IMR-90 (cell line): ENCODE measurements at regions not wholly inside any gene's neighbourhood (a gene's known extent, or its start where the extent isn't known, plus 50 kb on each side); places are given as distances from the start of the nearest gene placed in this dataset.

Source experiments
- ATAC-seq: fragments of 200-7000 bp; cut with Tn5 transposase; 2 replicates; pipeline ENCODE4 v1.9.1; 2020; ENCODE audit warnings: low read depth, mild to moderate bottlenecking, moderate library complexity
- BruUV-seq: library from RNA; stranded (reverse); fragments of 400-500 nt; replicated peaks from 2 replicates; lab custom pipeline; 2021; lab: Mats Ljungman, UMichigan
- CTCF ChIA-PET: fragments of 300-600 bp; formaldehyde crosslinking; extraction: SDS; loops from one replicate; lab custom pipeline; 2021; ENCODE audit warnings: antibody characterized with exemption; lab: Yijun Ruan, JAX
- POLR2A ChIA-PET: fragments of 300-600 bp; sonication (Branson Sonifier 250); formaldehyde crosslinking; loops from one replicate; lab custom pipeline; 2022; ENCODE audit warnings: antibody characterized with exemption; ENCODE audit not compliant: unreplicated experiment; lab: Charles Lee
- DNase-seq: peaks from one replicate; pipeline ENCODE4 v3.0.0; 2013
- H2AFZ ChIP-seq: replicated peaks from 2 replicates; pipeline ENCODE3; 2013; ENCODE audit warnings: low read length, mild to moderate bottlenecking; ENCODE audit not compliant: poor library complexity
- H2AK5ac ChIP-seq: 2 replicates; pipeline ENCODE4 v1.6.1; 2013; ENCODE audit warnings: low read depth, low read length, inconsistent platforms
- H2AK9ac ChIP-seq: replicated peaks from 2 replicates; pipeline ENCODE3; 2013; ENCODE audit warnings: mild to moderate bottlenecking, low read depth, low read length, moderate library complexity; ENCODE audit not compliant: poor library complexity
- H2BK120ac ChIP-seq: 2 replicates; pipeline ENCODE4 v1.6.1; 2013; ENCODE audit warnings: low read depth, low read length, inconsistent platforms
- H2BK15ac ChIP-seq: 3 replicates; pipeline ENCODE4 v1.6.1; 2013; ENCODE audit warnings: low read depth, low read length, inconsistent platforms
- H2BK20ac ChIP-seq: 2 replicates; pipeline ENCODE4 v1.6.1; 2013; ENCODE audit warnings: low read depth, mild to moderate bottlenecking, inconsistent platforms, low read length, moderate library complexity
- H2BK5ac ChIP-seq: 2 replicates; pipeline ENCODE4 v1.6.1; 2013; ENCODE audit warnings: mild to moderate bottlenecking, low read depth, low read length, inconsistent platforms; ENCODE audit not compliant: poor library complexity, severe bottlenecking
- H3K14ac ChIP-seq: replicated peaks from 2 replicates; pipeline ENCODE4 v1.6.1; 2013; ENCODE audit warnings: low read depth, low read length, inconsistent platforms
- H3K18ac ChIP-seq: 2 replicates; pipeline ENCODE4 v1.6.1; 2013; ENCODE audit warnings: low read depth, low read length, control low read depth
- H3K23ac ChIP-seq: 2 replicates; pipeline ENCODE4 v1.6.1; 2013; ENCODE audit warnings: low read depth, low read length, inconsistent platforms
- H3K27ac ChIP-seq: 2 replicates; pipeline ENCODE4 v1.5.1; 2013; ENCODE audit warnings: mild to moderate bottlenecking, control low read depth, low read length; ENCODE audit not compliant: insufficient read depth
- H3K27me3 ChIP-seq: 2 replicates; pipeline ENCODE4 v1.6.1; 2013; ENCODE audit warnings: low read length; ENCODE audit not compliant: control insufficient read depth, insufficient read depth
- H3K36me3 ChIP-seq: 2 replicates; pipeline ENCODE4 v1.6.1; 2013; ENCODE audit warnings: low read length, mixed read lengths; ENCODE audit not compliant: control insufficient read depth, insufficient read depth
- H3K4ac ChIP-seq: 2 replicates; pipeline ENCODE4 v1.6.1; 2013; ENCODE audit warnings: low read depth, low read length, inconsistent platforms
- H3K4me1 ChIP-seq: 2 replicates; pipeline ENCODE4 v1.6.1; 2013; ENCODE audit warnings: low read length, mixed read lengths; ENCODE audit not compliant: control insufficient read depth, insufficient read depth
- H3K4me2 ChIP-seq: 2 replicates; pipeline ENCODE4 v1.6.1; 2013; ENCODE audit warnings: low read depth, mild to moderate bottlenecking, control low read depth, low read length, moderate library complexity
- H3K4me3 ChIP-seq: 2 replicates; pipeline ENCODE4 v1.5.1; 2013; ENCODE audit warnings: low read depth, mild to moderate bottlenecking, control low read depth, low read length, moderate library complexity; ENCODE audit not compliant: insufficient read depth
- H3K56ac ChIP-seq: 2 replicates; pipeline ENCODE4 v1.6.1; 2013; ENCODE audit warnings: low read length, inconsistent platforms; ENCODE audit not compliant: insufficient read depth; ENCODE audit errors: extremely low read depth
- H3K79me1 ChIP-seq, 2 experiments: 2 replicates each; pipeline ENCODE4 v1.6.1; 2013; ENCODE audit warnings: low read length in 2 of 2, inconsistent platforms in 1 of 2, low read depth in 1 of 2
- H3K9ac ChIP-seq: 2 replicates; pipeline ENCODE4 v1.6.1; 2013; ENCODE audit warnings: low read depth, low read length, control low read depth
- H3K9me1 ChIP-seq: 2 replicates; pipeline ENCODE4 v1.6.1; 2013; ENCODE audit warnings: low read length, inconsistent platforms; ENCODE audit not compliant: insufficient read depth
- H3K9me3 ChIP-seq: 2 replicates; pipeline ENCODE4 v1.6.1; 2013; ENCODE audit warnings: low read length; ENCODE audit not compliant: control insufficient read depth, insufficient read depth
- H4K20me1 ChIP-seq: 2 replicates; pipeline ENCODE4 v1.6.1; 2013; ENCODE audit warnings: low read length, inconsistent platforms; ENCODE audit not compliant: insufficient read depth
- H4K5ac ChIP-seq: 2 replicates; pipeline ENCODE4 v1.6.1; 2013; ENCODE audit warnings: mild to moderate bottlenecking, low read depth, low read length, control low read depth
- H4K8ac ChIP-seq, 2 experiments: 2 replicates each; pipeline ENCODE4 v1.6.1; 2013; ENCODE audit warnings: low read depth in 2 of 2, low read length in 2 of 2, control low read depth in 1 of 2, inconsistent platforms in 1 of 2
- H4K91ac ChIP-seq: 2 replicates; pipeline ENCODE4 v1.6.1; 2013; ENCODE audit warnings: low read depth, low read length, inconsistent platforms; ENCODE audit not compliant: insufficient read depth
- BHLHE40 ChIP-seq: fragments of 150-350 bp; IDR thresholded peaks from 2 replicates; pipeline ENCODE4 v1.6.1; 2016; ENCODE audit warnings: mild to moderate bottlenecking, low read depth, low read length
- CHD1 ChIP-seq: IDR thresholded peaks from 2 replicates; pipeline ENCODE4 v1.6.1; 2012; ENCODE audit warnings: low read depth, low read length, improper control_type of control experiment
- MAZ ChIP-seq: IDR thresholded peaks from 2 replicates; pipeline ENCODE4 v1.6.1; 2012; ENCODE audit warnings: low read depth, mild to moderate bottlenecking, low read length, improper control_type of control experiment, moderate library complexity, borderline replicate concordance
- RCOR1 ChIP-seq: IDR thresholded peaks from 2 replicates; pipeline ENCODE4 v1.6.1; 2012; ENCODE audit warnings: mild to moderate bottlenecking, low read length, improper control_type of control experiment; ENCODE audit not compliant: insufficient replicate concordance
- WGBS, 2 experiments: methylation state at CpG; one replicate each; pipeline versions ENCODE4 v1.1.5 to v1.1.7; 2013; ENCODE audit warnings: missing lambda C conversion rate in 2 of 2; ENCODE audit not compliant: insufficient read length in 1 of 2; ENCODE audit errors: extremely low coverage in 2 of 2; 5-methylcytosine and 5-hydroxymethylcytosine counted together
- dilution Hi-C: fragments of 300-500 bp; cut with HindIII; formaldehyde crosslinking; loops from one replicate; pipeline ENCODE4 v1.14.3; 2018; ENCODE audit warnings: low sequenced_read_pairs; ENCODE audit not compliant: unreplicated experiment
- in situ Hi-C: fragments of 300-500 bp; cut with MboI; formaldehyde crosslinking; loops from 3 replicates; pipeline ENCODE4 v1.14.3; 2019; ENCODE audit warnings: low sequenced_read_pairs, inconsistent platforms, mixed read lengths
- intact Hi-C: fragments of 100-400 bp; cut with micrococcal nuclease; formaldehyde crosslinking; loops from 2 replicates; pipeline ENCODE4 v1.10.0; 2022
- TF ChIP-seq, protein P1 (sequence below): fragments of 150-350 bp; IDR thresholded peaks from 2 replicates; pipeline ENCODE4 v1.6.1; 2016; ENCODE audit warnings: low read depth, mild to moderate bottlenecking, low read length, moderate library complexity, borderline replicate concordance

DNA sequence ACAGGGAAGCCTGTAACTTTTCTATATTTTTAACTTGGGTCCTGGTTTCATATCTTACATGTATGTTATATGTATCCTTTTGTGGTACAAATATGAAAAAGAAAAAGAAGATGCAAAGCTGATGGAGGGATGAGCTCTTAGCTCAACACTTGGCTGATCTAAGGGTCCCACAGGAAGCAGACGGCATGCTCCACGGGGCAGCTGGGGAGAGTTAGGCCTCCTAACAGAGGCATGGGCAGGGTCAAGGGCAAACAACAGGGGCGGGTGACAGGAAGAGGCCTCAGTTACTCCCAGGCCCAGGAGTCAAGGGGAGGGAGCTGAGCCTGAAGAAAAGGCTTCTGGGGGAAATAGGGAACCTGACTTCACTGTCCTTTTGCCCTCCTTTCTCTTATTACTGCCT lies 287.2 kb downstream of the ZSWIM6 start:
- Histone ChIP-seq H3K4me2 (no peak overlapping the region), H3K56ac (no peak overlapping the region), H3K9me1 (no peaks in the 10 kb centered on the region), H2AFZ (no peak overlapping the region), H4K91ac (no peak overlapping the region), H2BK5ac (no peak overlapping the region), H3K4me1 (no peaks in the 10 kb centered on the region), H3K9me3 (no peaks in the 10 kb centered on the region), H3K79me1 (no peaks in the 10 kb centered on the region), H4K20me1 (no peaks in the 10 kb centered on the region), H3K14ac (no peak overlapping the region), H3K23ac (no peak overlapping the region), H2BK20ac (no peak overlapping the region), H3K27ac (no peak overlapping the region), H2BK15ac (no peak overlapping the region), H3K4me3 (no peak overlapping the region), H3K18ac (no peak overlapping the region), H3K36me3 (no peaks in the 10 kb centered on the region), H4K8ac (no peak overlapping the region), H3K27me3 (peaks cover 10% of the 10 kb centered on the region; the same call in 1 of the 2 replicates), H3K4ac (no peak overlapping the region), H3K9ac (no peak overlapping the region), H2AK9ac (no peak overlapping the region), H2AK5ac (no peak overlapping the region), H4K5ac (no peak overlapping the region), H2BK120ac (no peak overlapping the region)
- TF ChIP-seq CHD1: no peak
- TF ChIP-seq, protein P1, sequence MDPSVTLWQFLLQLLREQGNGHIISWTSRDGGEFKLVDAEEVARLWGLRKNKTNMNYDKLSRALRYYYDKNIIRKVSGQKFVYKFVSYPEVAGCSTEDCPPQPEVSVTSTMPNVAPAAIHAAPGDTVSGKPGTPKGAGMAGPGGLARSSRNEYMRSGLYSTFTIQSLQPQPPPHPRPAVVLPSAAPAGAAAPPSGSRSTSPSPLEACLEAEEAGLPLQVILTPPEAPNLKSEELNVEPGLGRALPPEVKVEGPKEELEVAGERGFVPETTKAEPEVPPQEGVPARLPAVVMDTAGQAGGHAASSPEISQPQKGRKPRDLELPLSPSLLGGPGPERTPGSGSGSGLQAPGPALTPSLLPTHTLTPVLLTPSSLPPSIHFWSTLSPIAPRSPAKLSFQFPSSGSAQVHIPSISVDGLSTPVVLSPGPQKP: no peak
- TF ChIP-seq RCOR1: no peak
- TF ChIP-seq MAZ: no peak
- no peak for TF ChIP-seq BHLHE40
- POLR2A ChIA-PET: no interaction called here
- in situ Hi-C loops: no loop called here
- dilution Hi-C loops: no loop called here
- no peak for ATAC-seq
- CTCF ChIA-PET: no interaction called here
- DNase-seq: no peak
- no TSS peak for BruUV-seq
- WGBS, 2 experiments: 100% methylated on average over 2 of the region's 3 CpGs; no CpG with 5 or more reads in 1 of the 2 experiments
- intact Hi-C loops: no loop called here
